Neural progenitor cell (in vitro differentiated cells): ENCODE measurements at regions not wholly inside any gene's neighbourhood (a gene's known extent, or its start where the extent isn't known, plus 50 kb on each side); places are given as distances from the start of the nearest gene placed in this dataset.

Experiments
- EZH2 ChIP-seq: fragments of 200-600 bp; sonication (generic); IDR thresholded peaks from 2 replicates; pipeline ENCODE4 v1.6.1; 2017; ENCODE audit warnings: antibody characterized with exemption, mild to moderate bottlenecking, moderate library complexity
- TF ChIP-seq, protein P1 (sequence below): fragments of 200-600 bp; sonication (generic); IDR thresholded peaks from 2 replicates; pipeline ENCODE4 v1.5.1; 2017; ENCODE audit warnings: antibody characterized with exemption, mild to moderate bottlenecking

DNA sequence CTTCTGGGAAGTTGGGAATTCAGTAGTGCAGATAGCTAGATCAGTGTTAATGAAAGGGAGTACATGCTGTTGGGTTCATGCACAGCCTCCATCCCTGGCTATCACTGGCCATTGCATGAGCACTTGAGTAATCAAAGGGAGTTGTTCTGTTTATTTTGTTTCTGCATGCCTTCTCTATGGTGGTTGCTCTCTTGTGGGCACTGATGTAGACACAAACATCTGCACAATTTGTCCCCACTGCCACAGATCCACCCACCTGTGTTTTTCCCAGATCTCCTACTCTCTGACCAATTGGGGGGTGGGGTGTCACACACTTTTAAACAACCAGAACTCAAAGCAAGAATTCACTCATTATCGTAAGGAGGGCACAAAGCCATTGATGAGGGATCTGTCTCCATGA, 89.7 kb upstream of the DHRS4 start:
- TF ChIP-seq, protein P1, sequence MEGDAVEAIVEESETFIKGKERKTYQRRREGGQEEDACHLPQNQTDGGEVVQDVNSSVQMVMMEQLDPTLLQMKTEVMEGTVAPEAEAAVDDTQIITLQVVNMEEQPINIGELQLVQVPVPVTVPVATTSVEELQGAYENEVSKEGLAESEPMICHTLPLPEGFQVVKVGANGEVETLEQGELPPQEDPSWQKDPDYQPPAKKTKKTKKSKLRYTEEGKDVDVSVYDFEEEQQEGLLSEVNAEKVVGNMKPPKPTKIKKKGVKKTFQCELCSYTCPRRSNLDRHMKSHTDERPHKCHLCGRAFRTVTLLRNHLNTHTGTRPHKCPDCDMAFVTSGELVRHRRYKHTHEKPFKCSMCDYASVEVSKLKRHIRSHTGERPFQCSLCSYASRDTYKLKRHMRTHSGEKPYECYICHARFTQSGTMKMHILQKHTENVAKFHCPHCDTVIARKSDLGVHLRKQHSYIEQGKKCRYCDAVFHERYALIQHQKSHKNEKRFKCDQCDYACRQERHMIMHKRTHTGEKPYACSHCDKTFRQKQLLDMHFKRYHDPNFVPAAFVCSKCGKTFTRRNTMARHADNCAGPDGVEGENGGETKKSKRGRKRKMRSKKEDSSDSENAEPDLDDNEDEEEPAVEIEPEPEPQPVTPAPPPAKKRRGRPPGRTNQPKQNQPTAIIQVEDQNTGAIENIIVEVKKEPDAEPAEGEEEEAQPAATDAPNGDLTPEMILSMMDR = no peak
- TF ChIP-seq EZH2 = no peak
